ENCODE measurements at regions not wholly inside any gene's neighbourhood (a gene's known extent, or its start where the extent isn't known, plus 50 kb on each side); places are given as distances from the start of the nearest gene placed in this dataset.

DNA sequence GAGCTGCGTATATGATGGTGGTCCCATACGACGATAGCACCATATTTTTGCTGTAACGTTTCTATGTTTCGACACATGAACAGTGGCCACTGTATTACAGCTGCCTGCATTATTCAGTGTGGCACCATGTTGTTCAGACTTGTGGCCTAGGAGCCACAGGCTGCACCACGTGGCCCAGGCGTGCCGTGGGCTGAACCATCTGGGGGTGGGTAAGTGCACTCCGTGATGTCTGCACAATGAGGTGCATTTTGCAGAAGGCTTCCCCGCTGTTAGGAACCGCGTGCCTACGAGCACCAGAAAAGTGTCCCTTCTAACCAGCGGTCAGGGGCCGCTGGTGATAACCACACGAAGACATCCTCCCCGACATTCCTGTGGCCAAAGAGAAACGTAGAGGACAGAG is 433.7 kb upstream of the MYT1L start:
- TF ChIP-seq, protein P1, sequence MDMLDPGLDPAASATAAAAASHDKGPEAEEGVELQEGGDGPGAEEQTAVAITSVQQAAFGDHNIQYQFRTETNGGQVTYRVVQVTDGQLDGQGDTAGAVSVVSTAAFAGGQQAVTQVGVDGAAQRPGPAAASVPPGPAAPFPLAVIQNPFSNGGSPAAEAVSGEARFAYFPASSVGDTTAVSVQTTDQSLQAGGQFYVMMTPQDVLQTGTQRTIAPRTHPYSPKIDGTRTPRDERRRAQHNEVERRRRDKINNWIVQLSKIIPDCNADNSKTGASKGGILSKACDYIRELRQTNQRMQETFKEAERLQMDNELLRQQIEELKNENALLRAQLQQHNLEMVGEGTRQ (IDR thresholded peaks at IDR 0.05; ENCODE audit: low read depth, low read length): no peak
- TF ChIP-seq FOS (IDR thresholded peaks at IDR 0.05; ENCODE audit: low read depth, low read length): no peak
- TF ChIP-seq, protein P2, sequence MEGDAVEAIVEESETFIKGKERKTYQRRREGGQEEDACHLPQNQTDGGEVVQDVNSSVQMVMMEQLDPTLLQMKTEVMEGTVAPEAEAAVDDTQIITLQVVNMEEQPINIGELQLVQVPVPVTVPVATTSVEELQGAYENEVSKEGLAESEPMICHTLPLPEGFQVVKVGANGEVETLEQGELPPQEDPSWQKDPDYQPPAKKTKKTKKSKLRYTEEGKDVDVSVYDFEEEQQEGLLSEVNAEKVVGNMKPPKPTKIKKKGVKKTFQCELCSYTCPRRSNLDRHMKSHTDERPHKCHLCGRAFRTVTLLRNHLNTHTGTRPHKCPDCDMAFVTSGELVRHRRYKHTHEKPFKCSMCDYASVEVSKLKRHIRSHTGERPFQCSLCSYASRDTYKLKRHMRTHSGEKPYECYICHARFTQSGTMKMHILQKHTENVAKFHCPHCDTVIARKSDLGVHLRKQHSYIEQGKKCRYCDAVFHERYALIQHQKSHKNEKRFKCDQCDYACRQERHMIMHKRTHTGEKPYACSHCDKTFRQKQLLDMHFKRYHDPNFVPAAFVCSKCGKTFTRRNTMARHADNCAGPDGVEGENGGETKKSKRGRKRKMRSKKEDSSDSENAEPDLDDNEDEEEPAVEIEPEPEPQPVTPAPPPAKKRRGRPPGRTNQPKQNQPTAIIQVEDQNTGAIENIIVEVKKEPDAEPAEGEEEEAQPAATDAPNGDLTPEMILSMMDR (conservative IDR thresholded peaks at IDR 0.05; ENCODE audit: low read depth, low read length): no peak
- TF ChIP-seq POLR2A (IDR thresholded peaks at IDR 0.05; ENCODE audit: low read depth, low read length): no peak
- TF ChIP-seq MAZ (IDR thresholded peaks at IDR 0.05; ENCODE audit: borderline replicate concordance, low read depth, low read length): no peak
- no peak for TF ChIP-seq MAFK (IDR thresholded peaks at IDR 0.05; ENCODE audit: low read depth, low read length)
- no peak for TF ChIP-seq RCOR1 (IDR thresholded peaks at IDR 0.05; ENCODE audit: insufficient replicate concordance, low read length)
- no peak for TF ChIP-seq RAD21 (IDR thresholded peaks at IDR 0.05; ENCODE audit: low read length)
- TF ChIP-seq MXI1 (IDR thresholded peaks at IDR 0.05; ENCODE audit: borderline replicate concordance, low read depth, low read length): no peak
